T-cell (primary cell): ENCODE measurements at regions not wholly inside any gene's neighbourhood (a gene's known extent, or its start where the extent isn't known, plus 50 kb on each side); places are given as distances from the start of the nearest gene placed in this dataset.
A peak's percentile ranks its signal among the peaks of the same experiment; 100 is the strongest.

Experiments used
- ATAC-seq, 4 experiments: fragments of 200-7000 bp in 3 of 4; fragments of 150-1000 bp in 1 of 4; cut with Tn5 transposase; replicated peaks in 1 of 4; 1 replicate in 3 of 4; 2 replicates in 1 of 4; pipeline ENCODE4 v1.10.0; 2021; ENCODE audit warnings: moderate library complexity in 3 of 4, mild to moderate bottlenecking in 2 of 4, moderate number of reproducible peaks in 1 of 4
- CTCF ChIA-PET, 2 donors: fragments of 300-600 bp; sonication (Branson Sonifier 250); formaldehyde crosslinking; loops; one replicate each; lab custom pipeline; 2022; ENCODE audit warnings: antibody characterized with exemption in 2 of 2; lab: Charles Lee
- POLR2A ChIA-PET, 2 donors: fragments of 300-600 bp; sonication (Branson Sonifier 250); formaldehyde crosslinking; loops; one replicate each; lab custom pipeline; 2022; ENCODE audit warnings: antibody characterized with exemption in 2 of 2; lab: Charles Lee
- DNase-seq, 35 experiments: peaks; one replicate each; pipeline versions ENCODE4 v3.0.0 to v3.0.0-alpha.2; 2013 to 2023
- H3K27ac ChIP-seq: one replicate; pipeline ENCODE4 v1.5.1; 2013; ENCODE audit warnings: low read length
- H3K27me3 ChIP-seq, 2 experiments: replicated peaks in 1 of 2; 1 replicate in 1 of 2; 2 replicates in 1 of 2; pipeline versions ENCODE4 v1.6.1 to v1.7.0; 2013; ENCODE audit warnings: low read length in 1 of 2, mixed read lengths in 1 of 2; ENCODE audit not compliant: control insufficient read depth in 2 of 2, insufficient read depth in 2 of 2; ENCODE audit errors: extremely low read depth in 1 of 2
- H3K36me3 ChIP-seq, 2 donors: 1 replicate in 1 of 2; 2 replicates in 1 of 2; pipeline versions ENCODE4 v1.6.1 to v1.7.0; 2013; ENCODE audit warnings: low read length in 1 of 2; ENCODE audit not compliant: control insufficient read depth in 2 of 2, insufficient read depth in 1 of 2; ENCODE audit errors: extremely low read depth in 1 of 2
- H3K4me1 ChIP-seq, 2 experiments: 1 replicate in 1 of 2; 2 replicates in 1 of 2; pipeline versions ENCODE4 v1.6.1 to v1.7.0; 2013; ENCODE audit warnings: low read length in 2 of 2, mixed read lengths in 1 of 2; ENCODE audit not compliant: insufficient read depth in 2 of 2, control insufficient read depth in 1 of 2; ENCODE audit errors: extremely low read depth in 1 of 2
- H3K4me3 ChIP-seq, 2 donors: 1 replicate in 1 of 2; 2 replicates in 1 of 2; pipeline versions ENCODE4 v1.5.1 to v1.7.0; 2013; ENCODE audit warnings: mild to moderate bottlenecking in 2 of 2, low read length in 1 of 2, moderate library complexity in 1 of 2; ENCODE audit not compliant: control insufficient read depth in 1 of 2; ENCODE audit errors: extremely low read depth in 1 of 2
- H3K9me3 ChIP-seq: 2 replicates; pipeline ENCODE4 v1.7.0; 2013
- H3K27ac Mint-ChIP-seq, 2 donors: one replicate each; pipeline ENCODE4 v1.8.0; 2020 to 2021; ENCODE audit warnings: mild to moderate bottlenecking in 2 of 2, mixed read lengths in 2 of 2
- H3K27me3 Mint-ChIP-seq, 2 donors: one replicate each; pipeline ENCODE4 v1.8.0; 2021 to 2022; ENCODE audit warnings: mixed read lengths in 2 of 2
- H3K36me3 Mint-ChIP-seq: one replicate; pipeline ENCODE4 v1.8.0; 2021; ENCODE audit warnings: mixed read lengths
- H3K4me1 Mint-ChIP-seq, 3 donors: one replicate each; pipeline ENCODE4 v1.8.0; 2020 to 2022; ENCODE audit warnings: mixed read lengths in 3 of 3, mild to moderate bottlenecking in 1 of 3
- H3K4me3 Mint-ChIP-seq, 3 donors: one replicate each; pipeline ENCODE4 v1.8.0; 2020 to 2022; ENCODE audit warnings: mild to moderate bottlenecking in 3 of 3, mixed read lengths in 3 of 3, moderate library complexity in 3 of 3
- H3K9me3 Mint-ChIP-seq, 3 donors: one replicate each; pipeline ENCODE4 v1.8.0; 2020 to 2022; ENCODE audit warnings: mixed read lengths in 3 of 3
- WGBS: methylation state at CpG from one replicate; pipeline ENCODE4 v1.1.5; 2013; ENCODE audit warnings: missing lambda C conversion rate; ENCODE audit not compliant: insufficient coverage; 5-methylcytosine and 5-hydroxymethylcytosine counted together

DNA sequence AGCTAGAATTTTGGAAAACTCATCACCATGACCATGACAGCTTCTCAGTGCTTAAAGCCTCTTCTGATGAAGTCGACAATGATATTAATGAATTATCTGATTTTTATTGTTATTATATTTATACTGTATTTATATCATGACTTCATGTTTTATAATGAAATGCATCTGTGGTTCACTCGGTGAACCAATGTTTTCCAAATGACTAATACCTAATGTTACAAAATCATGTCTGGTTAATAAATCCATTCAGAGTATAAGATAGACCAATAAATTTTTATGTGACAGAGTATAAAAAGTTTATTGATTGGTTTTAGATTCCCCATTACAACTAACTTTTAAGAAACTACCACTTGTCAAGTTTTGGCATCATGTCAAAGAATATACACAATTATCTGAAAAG, 416.5 kb downstream of the MLLT3 start:
- CTCF ChIA-PET = interaction anchor here in 1 of 2 donors (0.7 kb wide), 1 partner anchor 579 kb away, joined by 8 read pairs; no protein-coding TSS in a partner anchor
- Mint-ChIP-seq H3K27ac (no peak overlapping the region), H3K4me3 (no peak overlapping the region), H3K9me3 (no peaks in the 10 kb centered on the region), H3K4me1 (peaks cover 40 to 61% (median 47%) of the 10 kb centered on the region in 3 donors), H3K36me3 (no peaks in the 10 kb centered on the region), H3K27me3 (no peaks in the 10 kb centered on the region)
- DNase-seq (no peak), ATAC-seq (no peak)
- Histone ChIP-seq H3K36me3 (no peaks in the 10 kb centered on the region), H3K9me3 (no peaks in the 10 kb centered on the region), H3K27ac (no peak overlapping the region), H3K4me3 (no peak overlapping the region), H3K4me1 (peaks cover 26 to 30% of the 10 kb centered on the region in 2 experiments), H3K27me3 (no peaks in the 10 kb centered on the region)
- no CpG with 5 or more reads among the region's 2 CpGs for WGBS
- POLR2A ChIA-PET = no interaction called here

DNA sequence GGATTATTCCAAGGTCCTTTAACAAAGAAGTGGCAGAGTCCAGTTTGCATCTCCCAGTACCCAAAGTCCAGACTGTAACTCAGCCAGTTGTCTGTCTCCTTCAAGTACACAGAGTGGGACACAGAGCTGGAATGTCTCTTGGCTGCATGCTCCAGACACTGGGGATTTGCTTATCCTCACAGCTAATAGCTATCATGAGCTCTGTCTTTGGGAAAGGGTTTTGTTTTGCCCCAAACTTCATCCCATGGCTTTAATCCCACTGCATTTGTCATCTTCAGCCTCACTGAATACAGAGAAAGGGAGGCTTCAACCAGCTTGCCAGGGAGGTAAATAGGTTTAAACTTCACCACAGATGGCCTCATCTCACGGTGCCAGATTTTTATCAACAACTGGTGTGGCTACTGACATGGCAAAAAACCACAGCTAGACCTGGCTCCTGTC, 412.2 kb upstream of the SLC24A2 start:
- no peaks in the 10 kb centered on the region for H3K36me3 ChIP-seq
- ChIA-PET POLR2A (interaction anchor here in 1 of 2 donors (0.6 kb wide), 1 partner anchor 454 kb away, joined by 3 read pairs; no protein-coding TSS in a partner anchor), CTCF (no interaction called here)
- peaks cover 0 to 8% of the 10 kb centered on the region in 2 experiments for H3K4me1 ChIP-seq
- Mint-ChIP-seq H3K9me3 (peaks cover 0 to 9% (median 0%) of the 10 kb centered on the region in 3 donors), H3K36me3 (peaks cover 4% of the 10 kb centered on the region), H3K4me3 (no peak overlapping the region), H3K27me3 (no peaks in the 10 kb centered on the region), H3K4me1 (peaks cover 21 to 39% (median 23%) of the 10 kb centered on the region in 3 donors), H3K27ac (no peak overlapping the region)
- H3K9me3 ChIP-seq = no peaks in the 10 kb centered on the region
- no peak for DNase-seq
- H3K27ac ChIP-seq = no peak overlapping the region
- WGBS = no CpG with 5 or more reads among the region's 1 CpG
- H3K4me3 ChIP-seq = no peak overlapping the region
- H3K27me3 ChIP-seq = no peaks in the 10 kb centered on the region
- ATAC-seq = no peak

DNA sequence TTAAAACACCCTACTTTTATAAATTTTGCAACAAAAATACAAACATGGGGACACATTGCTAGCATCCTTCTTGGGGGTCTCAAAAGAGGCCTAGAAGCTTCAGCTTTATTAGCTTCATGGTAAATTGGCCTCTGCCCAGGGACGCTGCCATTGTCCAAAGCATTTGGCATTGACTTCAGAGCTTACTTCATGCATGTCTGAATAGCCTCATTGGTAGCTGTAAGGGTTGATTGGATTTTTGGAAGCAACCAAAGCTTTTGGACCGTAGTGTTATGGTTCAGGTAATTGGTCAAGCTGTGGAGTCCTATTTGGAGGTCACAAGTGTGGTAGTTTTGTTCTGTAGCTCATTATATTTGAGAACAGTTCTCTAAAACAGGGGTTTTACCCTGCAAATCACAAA, 411.7 kb upstream of the SLC24A2 start:
- H3K9me3 ChIP-seq = no peaks in the 10 kb centered on the region
- CTCF ChIA-PET = interaction anchor here in 1 of 2 donors (0.5 kb wide), 1 partner anchor 101 kb away, joined by 4 read pairs; no protein-coding TSS in a partner anchor
- H3K4me1 ChIP-seq = peaks cover 0 to 8% of the 10 kb centered on the region in 2 experiments
- no peaks in the 10 kb centered on the region for H3K36me3 ChIP-seq
- H3K27ac ChIP-seq = no peak overlapping the region
- Mint-ChIP-seq H3K27me3 (no peaks in the 10 kb centered on the region), H3K27ac (no peak overlapping the region), H3K9me3 (peaks cover 0 to 13% (median under 1%) of the 10 kb centered on the region in 3 donors), H3K4me3 (no peak overlapping the region), H3K4me1 (peaks cover 21 to 37% (median 23%) of the 10 kb centered on the region in 3 donors), H3K36me3 (peaks cover 4% of the 10 kb centered on the region)
- 77% methylated on average over 1 of the region's 2 CpGs for WGBS
- POLR2A ChIA-PET = interaction anchor here in 1 of 2 donors (0.6 kb wide), 1 partner anchor 454 kb away, joined by 3 read pairs; no protein-coding TSS in a partner anchor
- ATAC-seq (no peak), DNase-seq (no peak)
- H3K4me3 ChIP-seq = no peak overlapping the region
- H3K27me3 ChIP-seq = no peaks in the 10 kb centered on the region

DNA sequence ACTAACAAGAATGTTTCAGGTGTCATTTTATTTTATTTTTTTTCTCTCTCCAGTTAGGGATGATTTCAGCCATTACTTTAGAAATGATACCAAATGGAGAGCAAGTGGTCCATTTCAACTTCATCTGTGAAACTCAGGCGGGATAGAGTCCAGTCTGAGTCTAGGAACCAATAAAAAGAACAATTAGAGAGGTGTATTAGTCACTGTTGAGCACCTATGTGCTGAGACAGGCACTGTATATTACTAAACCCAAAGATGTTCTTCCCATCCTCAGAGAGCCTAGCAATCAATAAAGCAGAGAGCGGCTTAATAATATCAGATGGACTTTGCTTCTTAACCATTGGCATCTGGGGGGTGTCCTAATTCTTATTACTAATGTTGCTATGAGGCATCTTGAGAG, 410.3 kb upstream of the SLC24A2 start:
- Histone ChIP-seq H3K4me1 (peaks cover 0 to 8% of the 10 kb centered on the region in 2 experiments), H3K36me3 (no peaks in the 10 kb centered on the region), H3K27me3 (no peaks in the 10 kb centered on the region), H3K27ac (no peak overlapping the region), H3K9me3 (peaks cover 6% of the 10 kb centered on the region), H3K4me3 (no peak overlapping the region)
- Mint-ChIP-seq H3K4me3 (no peak overlapping the region), H3K36me3 (peaks cover 4% of the 10 kb centered on the region), H3K27me3 (peaks cover 0 to 2% of the 10 kb centered on the region in 2 donors), H3K4me1 (peaks cover 21 to 37% (median 23%) of the 10 kb centered on the region in 3 donors), H3K9me3 (peaks cover 3 to 21% (median 5%) of the 10 kb centered on the region in 3 donors), H3K27ac (no peak overlapping the region)
- ChIA-PET POLR2A (no interaction called here), CTCF (interaction anchor here in 1 of 2 donors (0.8 kb wide), 1 partner anchor 742 kb away, joined by 3 read pairs; no protein-coding TSS in a partner anchor)
- 100% methylated on average over 1 of the region's 2 CpGs for WGBS
- DNase-seq = no peak
- ATAC-seq = no peak

DNA sequence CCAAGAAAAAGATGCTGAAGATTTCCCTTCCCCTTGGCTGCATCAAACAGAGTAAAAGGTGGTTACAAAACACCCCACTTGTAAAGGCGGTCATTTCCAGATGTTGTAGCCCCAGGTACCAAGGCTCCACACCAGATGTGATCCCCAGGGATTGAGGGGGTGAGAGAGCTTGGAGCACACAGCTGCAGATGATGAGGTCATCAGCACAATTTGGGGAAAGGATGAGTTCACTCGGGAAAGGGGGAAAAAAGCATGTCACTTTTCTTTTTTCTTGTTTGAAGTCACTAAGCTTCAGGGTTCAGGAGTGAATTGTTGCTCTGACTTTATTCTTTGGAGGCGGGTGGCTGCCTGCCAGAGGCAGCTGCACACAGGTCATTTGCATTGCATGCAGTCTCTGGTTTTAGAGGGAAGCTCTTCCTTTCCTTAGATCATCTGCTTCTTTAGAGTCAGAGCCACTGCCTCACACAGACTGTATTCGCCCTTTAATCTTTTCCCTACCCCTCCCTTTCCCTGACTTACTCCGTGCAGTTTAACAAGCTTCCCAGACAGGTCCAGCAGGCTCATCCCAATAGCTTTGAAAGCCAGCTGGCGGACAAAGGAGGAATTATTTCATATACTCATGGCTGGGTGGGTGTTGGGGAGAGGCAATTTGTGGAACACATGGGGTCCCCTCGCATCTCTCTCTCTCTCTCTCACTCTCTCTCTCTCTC, 409.3 kb upstream of the SLC24A2 start:
- ChIA-PET POLR2A (interaction anchor here in 1 of 2 donors (0.6 kb wide), 1 partner anchor 14 kb away, joined by 4 read pairs; no protein-coding TSS in a partner anchor), CTCF (no interaction called here)
- Mint-ChIP-seq H3K27me3 (peaks cover 0 to 2% of the 10 kb centered on the region in 2 donors), H3K27ac (no peak overlapping the region), H3K36me3 (peaks cover 4% of the 10 kb centered on the region), H3K4me3 (peak overlapping the region in 1 of 3 donors; percentile 34), H3K4me1 (peaks cover 21 to 37% (median 23%) of the 10 kb centered on the region in 3 donors), H3K9me3 (peaks cover 3 to 21% (median 5%) of the 10 kb centered on the region in 3 donors)
- Histone ChIP-seq H3K4me3 (no peak overlapping the region), H3K9me3 (peaks cover 6% of the 10 kb centered on the region), H3K4me1 (peaks cover 0 to 8% of the 10 kb centered on the region in 2 experiments), H3K36me3 (no peaks in the 10 kb centered on the region), H3K27me3 (no peaks in the 10 kb centered on the region), H3K27ac (no peak overlapping the region)
- 63% methylated on average over 1 of the region's 7 CpGs for WGBS
- ATAC-seq (peak; percentile 40 to 71 (median 48)), DNase-seq (no peak)

DNA sequence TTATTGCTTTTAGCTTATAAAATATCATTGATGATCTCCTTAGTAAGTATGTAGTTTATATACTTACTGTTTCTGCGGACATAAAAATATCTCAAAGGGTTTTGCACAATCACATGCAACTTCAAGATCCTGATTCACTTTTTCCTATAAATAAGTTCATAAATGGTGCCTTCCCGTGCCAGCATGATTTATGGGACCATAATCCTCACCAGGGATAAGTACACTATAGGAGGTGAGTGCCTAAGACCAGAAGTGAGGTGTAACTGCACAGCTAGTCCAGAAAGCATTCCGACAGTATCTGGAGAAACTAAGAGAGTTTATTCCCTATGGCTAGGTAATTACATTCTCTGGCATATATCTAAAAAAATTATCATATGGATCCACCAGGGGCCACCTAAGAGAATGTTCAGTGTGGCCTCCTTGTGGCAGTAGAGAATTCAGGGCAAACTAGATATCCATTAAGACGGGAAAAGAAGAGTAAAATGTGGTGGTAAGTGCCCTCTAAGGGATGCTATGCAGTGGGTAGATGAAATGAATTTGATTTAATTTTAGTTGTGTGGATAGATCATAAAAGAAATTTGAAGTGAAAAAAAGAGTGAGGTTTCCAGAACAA, 402.5 kb upstream of the SLC24A2 start:
- peaks cover 3 to 16% (median 13%) of the 10 kb centered on the region in 3 donors for H3K9me3 Mint-ChIP-seq
- no peaks in the 10 kb centered on the region for H3K36me3 Mint-ChIP-seq
- no CpG with 5 or more reads among the region's 4 CpGs for WGBS
- no peak for DNase-seq
- ATAC-seq = no peak
- H3K27me3 Mint-ChIP-seq = peaks cover 0 to 2% of the 10 kb centered on the region in 2 donors
- H3K9me3 ChIP-seq = peaks cover 6% of the 10 kb centered on the region
- no peak overlapping the region for H3K4me3 ChIP-seq
- CTCF ChIA-PET = interaction anchor here in 1 of 2 donors (0.6 kb wide), 1 partner anchor 682 kb away, joined by 3 read pairs; no protein-coding TSS in a partner anchor
- H3K4me3 Mint-ChIP-seq = no peak overlapping the region
- H3K27ac ChIP-seq = no peak overlapping the region
- H3K27ac Mint-ChIP-seq = no peak overlapping the region
- POLR2A ChIA-PET = interaction anchor here in 1 of 2 donors (0.7 kb wide), 1 partner anchor 145 kb away, joined by 3 read pairs; no protein-coding TSS in a partner anchor
- H3K36me3 ChIP-seq = no peaks in the 10 kb centered on the region
- H3K4me1 Mint-ChIP-seq = peaks cover 0 to 15% (median 0%) of the 10 kb centered on the region in 3 donors
- no peaks in the 10 kb centered on the region for H3K27me3 ChIP-seq
- no peaks in the 10 kb centered on the region for H3K4me1 ChIP-seq
